ENCODE measurements at regions not wholly inside any gene's neighbourhood (a gene's known extent, or its start where the extent isn't known, plus 50 kb on each side); places are given as distances from the start of the nearest gene placed in this dataset.

- H3K79me2 ChIP-seq (ENCODE audit: insufficient read depth, low read length) = no peaks in the 10 kb centered on the region
- no peaks in the 10 kb centered on the region for H3K27me3 ChIP-seq (ENCODE audit: insufficient read depth, low read length, poor library complexity, severe bottlenecking)
- no peaks in the 10 kb centered on the region for H3F3A ChIP-seq (ENCODE audit: low read depth)
- H3K4me2 ChIP-seq (ENCODE audit: low read depth, low read length, poor library complexity, severe bottlenecking) = no peak overlapping the region
- H2AFZ ChIP-seq (ENCODE audit: low read length) = no peak overlapping the region
- no peaks in the 10 kb centered on the region for H3K36me3 ChIP-seq (ENCODE audit: insufficient read depth, low read length)
- no peak overlapping the region for H3K9ac ChIP-seq (ENCODE audit: low read depth, low read length, poor library complexity, severe bottlenecking)
- TF ChIP-seq, protein P1, sequence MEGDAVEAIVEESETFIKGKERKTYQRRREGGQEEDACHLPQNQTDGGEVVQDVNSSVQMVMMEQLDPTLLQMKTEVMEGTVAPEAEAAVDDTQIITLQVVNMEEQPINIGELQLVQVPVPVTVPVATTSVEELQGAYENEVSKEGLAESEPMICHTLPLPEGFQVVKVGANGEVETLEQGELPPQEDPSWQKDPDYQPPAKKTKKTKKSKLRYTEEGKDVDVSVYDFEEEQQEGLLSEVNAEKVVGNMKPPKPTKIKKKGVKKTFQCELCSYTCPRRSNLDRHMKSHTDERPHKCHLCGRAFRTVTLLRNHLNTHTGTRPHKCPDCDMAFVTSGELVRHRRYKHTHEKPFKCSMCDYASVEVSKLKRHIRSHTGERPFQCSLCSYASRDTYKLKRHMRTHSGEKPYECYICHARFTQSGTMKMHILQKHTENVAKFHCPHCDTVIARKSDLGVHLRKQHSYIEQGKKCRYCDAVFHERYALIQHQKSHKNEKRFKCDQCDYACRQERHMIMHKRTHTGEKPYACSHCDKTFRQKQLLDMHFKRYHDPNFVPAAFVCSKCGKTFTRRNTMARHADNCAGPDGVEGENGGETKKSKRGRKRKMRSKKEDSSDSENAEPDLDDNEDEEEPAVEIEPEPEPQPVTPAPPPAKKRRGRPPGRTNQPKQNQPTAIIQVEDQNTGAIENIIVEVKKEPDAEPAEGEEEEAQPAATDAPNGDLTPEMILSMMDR (conservative IDR thresholded peaks at IDR 0.05; ENCODE audit: low read length) = no peak
- no peak for TF ChIP-seq EZH2phosphoT487 (IDR thresholded peaks at IDR 0.05; ENCODE audit: borderline replicate concordance)
- H3K9me3 ChIP-seq (ENCODE audit: insufficient read depth, low read depth, low read length) = peaks cover 12% of the 10 kb centered on the region; the same call in 1 of the 2 replicates
- no peaks in the 10 kb centered on the region for H3K9me2 ChIP-seq (replicated peaks; ENCODE audit: low read depth, low read length)
- H3K4me1 ChIP-seq (ENCODE audit: insufficient read depth, low read length, poor library complexity, severe bottlenecking) = no peaks in the 10 kb centered on the region
- H3K4me3 ChIP-seq (ENCODE audit: low read length, poor library complexity, severe bottlenecking) = no peak overlapping the region
- no peaks in the 10 kb centered on the region for H4K20me1 ChIP-seq (ENCODE audit: insufficient read depth, low read length, poor library complexity, severe bottlenecking)
These were observed 182.8 kb downstream of the PIK3C3 start for GRCh38 chr18:42137693-42138375.

DNA sequence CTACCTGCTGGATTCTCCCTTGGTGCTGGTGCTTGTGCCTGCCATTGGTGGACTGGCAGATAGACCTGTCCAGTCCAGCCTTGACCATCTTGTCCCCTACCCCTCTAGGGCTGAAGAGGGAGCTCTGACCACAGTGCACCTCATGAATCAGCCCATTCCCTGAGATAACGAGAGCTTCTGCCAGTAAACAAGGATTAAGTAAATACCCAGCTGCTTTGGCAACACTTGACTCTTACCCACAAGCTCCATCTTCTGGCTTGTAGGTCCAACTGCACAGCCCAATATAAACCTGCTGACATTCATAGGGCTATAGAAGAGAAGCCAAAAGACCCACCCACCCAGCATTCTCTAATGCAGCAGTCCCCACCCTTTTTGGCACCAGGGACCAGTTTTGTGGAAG is 186.4 kb downstream of the PIK3C3 start:
- H3F3A ChIP-seq (ENCODE audit: low read depth) = no peaks in the 10 kb centered on the region
- TF ChIP-seq, protein P1 (conservative IDR thresholded peaks at IDR 0.05; ENCODE audit: low read length) = peak; percentile 21; the same call in 1 of the 2 replicates
- TF ChIP-seq EZH2phosphoT487 (IDR thresholded peaks at IDR 0.05; ENCODE audit: borderline replicate concordance) = no peak
- no peaks in the 10 kb centered on the region for H3K27me3 ChIP-seq (ENCODE audit: insufficient read depth, low read length, poor library complexity, severe bottlenecking)
- H3K9me2 ChIP-seq (replicated peaks; ENCODE audit: low read depth, low read length) = no peaks in the 10 kb centered on the region
- H3K4me3 ChIP-seq (ENCODE audit: low read length, poor library complexity, severe bottlenecking) = no peak overlapping the region
- H4K20me1 ChIP-seq (ENCODE audit: insufficient read depth, low read length, poor library complexity, severe bottlenecking) = no peaks in the 10 kb centered on the region
- no peak overlapping the region for H3K4me2 ChIP-seq (ENCODE audit: low read depth, low read length, poor library complexity, severe bottlenecking)
- H3K9me3 ChIP-seq (ENCODE audit: insufficient read depth, low read depth, low read length) = peaks cover 12% of the 10 kb centered on the region; the same call in 1 of the 2 replicates
- H3K9ac ChIP-seq (ENCODE audit: low read depth, low read length, poor library complexity, severe bottlenecking) = no peak overlapping the region
- H2AFZ ChIP-seq (ENCODE audit: low read length) = no peak overlapping the region
- no peaks in the 10 kb centered on the region for H3K4me1 ChIP-seq (ENCODE audit: insufficient read depth, low read length, poor library complexity, severe bottlenecking)
- H3K36me3 ChIP-seq (ENCODE audit: insufficient read depth, low read length) = no peaks in the 10 kb centered on the region
- no peaks in the 10 kb centered on the region for H3K79me2 ChIP-seq (ENCODE audit: insufficient read depth, low read length)

- TF ChIP-seq, protein P1 (conservative IDR thresholded peaks at IDR 0.05; ENCODE audit: low read length) = no peak
- TF ChIP-seq EZH2phosphoT487 (IDR thresholded peaks at IDR 0.05; ENCODE audit: borderline replicate concordance) = no peak
- Histone ChIP-seq H2AFZ (ENCODE audit: low read length) (no peak overlapping the region), H3K79me2 (ENCODE audit: insufficient read depth, low read length) (no peaks in the 10 kb centered on the region), H4K20me1 (ENCODE audit: insufficient read depth, low read length, poor library complexity, severe bottlenecking) (no peaks in the 10 kb centered on the region), H3K4me3 (ENCODE audit: low read length, poor library complexity, severe bottlenecking) (no peak overlapping the region), H3K4me1 (ENCODE audit: insufficient read depth, low read length, poor library complexity, severe bottlenecking) (no peaks in the 10 kb centered on the region), H3K9ac (ENCODE audit: low read depth, low read length, poor library complexity, severe bottlenecking) (no peak overlapping the region), H3F3A (ENCODE audit: low read depth) (no peaks in the 10 kb centered on the region), H3K4me2 (ENCODE audit: low read depth, low read length, poor library complexity, severe bottlenecking) (no peak overlapping the region), H3K36me3 (ENCODE audit: insufficient read depth, low read length) (no peaks in the 10 kb centered on the region), H3K27me3 (ENCODE audit: insufficient read depth, low read length, poor library complexity, severe bottlenecking) (no peaks in the 10 kb centered on the region), H3K9me3 (ENCODE audit: insufficient read depth, low read depth, low read length) (no peaks in the 10 kb centered on the region), H3K9me2 (replicated peaks; ENCODE audit: low read depth, low read length) (no peaks in the 10 kb centered on the region)
These were observed 200.0 kb downstream of the PIK3C3 start for GRCh38 chr18:42155024-42155423.
